HepG2 (cell line): ENCODE measurements at regions not wholly inside any gene's neighbourhood (a gene's known extent, or its start where the extent isn't known, plus 50 kb on each side); places are given as distances from the start of the nearest gene placed in this dataset.

Experiments
- ATAC-seq: fragments of 200-7000 bp; cut with Tn5 transposase; 3 replicates; pipeline ENCODE4 v1.9.1; 2020; ENCODE audit warnings: mild to moderate bottlenecking, moderate library complexity
- BruUV-seq: library from RNA; stranded (reverse); fragments of 400-500 nt; replicated peaks from 2 replicates; lab custom pipeline; 2021; lab: Mats Ljungman, UMichigan
- CTCF ChIA-PET: fragments of 300-600 bp; formaldehyde crosslinking; extraction: SDS; loops from one replicate; lab custom pipeline; 2021; ENCODE audit warnings: low total read pairs, inconsistent platforms, low intra/inter-chr PET ratio; lab: Yijun Ruan, JAX
- POLR2A ChIA-PET: fragments of 350-600 bp; sonication (Branson Sonifier 250); formaldehyde crosslinking; loops from one replicate; lab custom pipeline; 2020; ENCODE audit warnings: antibody characterized with exemption, inconsistent platforms; lab: Yijun Ruan, JAX
- DNase-seq: peaks from one replicate; pipeline ENCODE4 v3.0.0-alpha.2; 2015; ENCODE audit warnings: low spot score
- FAIRE-seq: peaks from 3 replicates; lab custom pipeline; 2011; peaks lifted over from hg19 to GRCh38; lab: Jason Lieb, UNC
- H2AFZ ChIP-seq: one replicate; pipeline ENCODE4 v1.6.1; 2011; ENCODE audit warnings: low read length, inconsistent platforms
- H3K27ac ChIP-seq: fragments of 300-600 bp; 3 replicates; pipeline ENCODE4 v1.8.0; 2011; ENCODE audit warnings: mixed run types, mild to moderate bottlenecking, mixed read lengths, low read length, inconsistent platforms; ENCODE audit not compliant: insufficient read depth; ENCODE audit errors: extremely low read length
- H3K27me3 ChIP-seq, 2 experiments: fragments of 200-600 bp in 1 of 2; 2 replicates in 1 of 2; 3 replicates in 1 of 2; pipeline versions ENCODE4 v1.6.0 to v1.8.0; 2011; ENCODE audit warnings: low read length in 2 of 2, mild to moderate bottlenecking in 2 of 2, moderate library complexity in 2 of 2, inconsistent platforms in 1 of 2; ENCODE audit not compliant: insufficient read depth in 2 of 2, control insufficient read depth in 1 of 2
- H3K36me3 ChIP-seq, 2 experiments: fragments of 200-600 bp in 1 of 2; replicated peaks in 1 of 2; 2 replicates in 1 of 2; 3 replicates in 1 of 2; pipeline versions ENCODE4 v1.5.1 to v1.8.0; 2011; ENCODE audit warnings: low read length in 2 of 2, inconsistent platforms in 1 of 2; ENCODE audit not compliant: insufficient read depth in 2 of 2, control insufficient read depth in 1 of 2
- H3K4me1 ChIP-seq: 2 replicates; pipeline ENCODE4 v1.5.1; 2012; ENCODE audit warnings: low read length, inconsistent platforms; ENCODE audit not compliant: insufficient read depth
- H3K4me2 ChIP-seq: 2 replicates; pipeline ENCODE4 v1.6.0; 2011; ENCODE audit warnings: low read depth, low read length, inconsistent platforms
- H3K4me3 ChIP-seq, 3 experiments: fragments of 200-600 bp in 1 of 3; sonication (generic), shearing (Covaris generic) in 1 of 3; replicated peaks in 1 of 3; 2 replicates each; pipeline ENCODE4 v1.5.1; 2011 to 2016; ENCODE audit warnings: low read length in 3 of 3, inconsistent platforms in 2 of 3, low read depth in 2 of 3, mild to moderate bottlenecking in 2 of 3, control low read depth in 1 of 3, mixed read lengths in 1 of 3; ENCODE audit not compliant: insufficient read depth in 1 of 3
- H3K79me2 ChIP-seq: one replicate; pipeline ENCODE4 v1.6.1; 2011; ENCODE audit warnings: low read length, inconsistent platforms; ENCODE audit not compliant: insufficient read depth
- H3K9ac ChIP-seq: 2 replicates; pipeline ENCODE4 v1.6.0; 2011; ENCODE audit warnings: mild to moderate bottlenecking, low read depth, low read length, inconsistent platforms; ENCODE audit not compliant: insufficient read depth
- H3K9me3 ChIP-seq: 2 replicates; pipeline ENCODE4 v1.5.1; 2012; ENCODE audit warnings: mild to moderate bottlenecking, low read length
- H4K20me1 ChIP-seq: 2 replicates; pipeline ENCODE4 v1.6.0; 2011; ENCODE audit warnings: inconsistent platforms, mild to moderate bottlenecking, low read length, moderate library complexity; ENCODE audit not compliant: insufficient read depth
- CHD4 ChIP-seq: fragments of 200-600 bp; sonication (generic); IDR thresholded peaks from 2 replicates; pipeline ENCODE4 v1.7.0; 2017; ENCODE audit warnings: mild to moderate bottlenecking, low read length, borderline replicate concordance
- E2F5 ChIP-seq: sonication (generic); formaldehyde crosslinking; conservative IDR thresholded peaks from 2 replicates; pipeline ENCODE4 v1.4.0; 2020; ENCODE audit warnings: missing genetic modification reagents
- LRRFIP1 ChIP-seq: sonication (generic); formaldehyde crosslinking; conservative IDR thresholded peaks from 2 replicates; pipeline ENCODE4 v1.4.0; 2020; ENCODE audit warnings: missing genetic modification reagents
- MAFG ChIP-seq: sonication (generic); formaldehyde crosslinking; IDR thresholded peaks from 2 replicates; pipeline ENCODE4 v1.5.1; 2020; ENCODE audit warnings: mild to moderate bottlenecking, missing genetic modification reagents
- MEIS1 ChIP-seq: sonication (generic); formaldehyde crosslinking; IDR thresholded peaks from 2 replicates; pipeline ENCODE4 v1.9.0; 2021; ENCODE audit warnings: mild to moderate bottlenecking, missing genetic modification reagents, moderate library complexity, borderline replicate concordance
- MXD1 ChIP-seq: sonication (generic); formaldehyde crosslinking; IDR thresholded peaks from 2 replicates; pipeline ENCODE4 v1.4.0; 2020; ENCODE audit warnings: mild to moderate bottlenecking, missing genetic modification reagents
- RFXAP ChIP-seq: sonication (generic); formaldehyde crosslinking; IDR thresholded peaks from 2 replicates; pipeline ENCODE4 v1.4.0; 2020; ENCODE audit warnings: missing genetic modification reagents, borderline replicate concordance
- SKIL ChIP-seq: sonication (generic); formaldehyde crosslinking; IDR thresholded peaks from 2 replicates; pipeline ENCODE4 v1.8.0; 2022; ENCODE audit warnings: missing genetic modification reagents, mild to moderate bottlenecking, moderate library complexity, borderline replicate concordance
- SMARCC2 ChIP-seq: fragments of 450-650 bp; IDR thresholded peaks from 2 replicates; pipeline ENCODE4 v1.6.1; 2017; ENCODE audit warnings: antibody characterized with exemption, mild to moderate bottlenecking
- SRSF9 ChIP-seq: fragments of 200-400 bp; formaldehyde crosslinking; IDR thresholded peaks from 2 replicates; pipeline ENCODE4 v1.6.1; 2018; ENCODE audit warnings: borderline replicate concordance, mild to moderate bottlenecking, low read depth, low read length; ENCODE audit not compliant: insufficient read depth, poor library complexity, severe bottlenecking
- TFE3 ChIP-seq: IDR thresholded peaks from 2 replicates; pipeline ENCODE4 v1.6.1; 2016
- ZNF224 ChIP-seq: sonication (generic); formaldehyde crosslinking; IDR thresholded peaks from 2 replicates; pipeline ENCODE4 v1.5.0; 2020; ENCODE audit warnings: mild to moderate bottlenecking, missing genetic modification reagents
- ZNF616 ChIP-seq: sonication (generic); formaldehyde crosslinking; IDR thresholded peaks from 2 replicates; pipeline ENCODE4 v1.5.0; 2020; ENCODE audit warnings: low read depth, mild to moderate bottlenecking, missing genetic modification reagents
- ZNF674 ChIP-seq: sonication (generic); formaldehyde crosslinking; IDR thresholded peaks from 2 replicates; pipeline ENCODE4 v1.5.0; 2020; ENCODE audit warnings: low read depth, mild to moderate bottlenecking, missing genetic modification reagents
- ZSCAN29 ChIP-seq: sonication (generic); formaldehyde crosslinking; conservative IDR thresholded peaks from 2 replicates; pipeline ENCODE4 v1.4.0; 2020; ENCODE audit warnings: mild to moderate bottlenecking, missing genetic modification reagents
- ZZZ3 ChIP-seq: sonication (generic); formaldehyde crosslinking; IDR thresholded peaks from 2 replicates; pipeline ENCODE4 v1.4.0; 2020; ENCODE audit warnings: missing genetic modification reagents, mild to moderate bottlenecking, borderline replicate concordance
- WGBS: methylation state at CpG from one replicate; pipeline ENCODE4 v1.1.6; 2017; ENCODE audit warnings: low lambda C conversion rate; 5-methylcytosine and 5-hydroxymethylcytosine counted together
- in situ Hi-C: cut with HindIII; loops from 2 replicates; pipeline ENCODE4 v1.10.0; 2017; ENCODE audit warnings: low pct_unique_long_range_greater_than_20kb; ENCODE audit not compliant: extremely low pct_ligation_motif_present
- intact Hi-C: fragments of 100-400 bp; cut with micrococcal nuclease; formaldehyde crosslinking; loops from one replicate; pipeline ENCODE4 v1.10.0; 2022; ENCODE audit not compliant: unreplicated experiment

- intact Hi-C loops (no loop called here), in situ Hi-C loops (no loop called here)
- FAIRE-seq (no peak), DNase-seq (no peak), ATAC-seq (no peak; the same call in 2 of the 3 replicates)
- Histone ChIP-seq H3K27me3 (no peaks in the 10 kb centered on the region), H3K9me3 (no peaks in the 10 kb centered on the region), H3K9ac (no peak overlapping the region), H3K27ac (no peak overlapping the region), H2AFZ (no peak overlapping the region), H3K79me2 (no peaks in the 10 kb centered on the region), H3K36me3 (no peaks in the 10 kb centered on the region), H3K4me3 (no peak overlapping the region), H3K4me2 (no peak overlapping the region), H4K20me1 (no peaks in the 10 kb centered on the region), H3K4me1 (no peaks in the 10 kb centered on the region)
- POLR2A ChIA-PET = no interaction called here
- BruUV-seq = no TSS peak
- 23% methylated on average over 2 of the region's 2 CpGs for WGBS
- TF ChIP-seq ZSCAN29 (no peak), MAFG (no peak), ZZZ3 (CRISPR knock-in tag) (no peak), SRSF9 (no peak), RFXAP (CRISPR knock-in tag) (no peak), ZNF616 (no peak), ZNF224 (CRISPR knock-in tag) (no peak), CHD4 (no peak), MXD1 (CRISPR knock-in tag) (no peak), LRRFIP1 (CRISPR knock-in tag) (no peak), MEIS1 (CRISPR knock-in tag) (no peak), ZNF674 (no peak), TFE3 (CRISPR knock-in tag) (no peak), SMARCC2 (no peak), SKIL (CRISPR knock-in tag) (no peak), E2F5 (CRISPR knock-in tag) (no peak)
- CTCF ChIA-PET = no interaction called here
Observed at GRCh38 chr16:50901062-50901461, 159.2 kb downstream of the CYLD start.
